ENCODE measurements at regions not wholly inside any gene's neighbourhood (a gene's known extent, or its start where the extent isn't known, plus 50 kb on each side); places are given as distances from the start of the nearest gene placed in this dataset.

GRCh38 chr9:89864257-89864656 lies 259.4 kb downstream of the GADD45G start:
- TF ChIP-seq YY1 (IDR thresholded peaks at IDR 0.05; ENCODE audit: insufficient read depth, insufficient read length) (no peak), SUZ12 (IDR thresholded peaks at IDR 0.05; ENCODE audit: extremely low read depth, insufficient read depth, insufficient read length) (no peak), ZNF274 (IDR thresholded peaks at IDR 0.05; ENCODE audit: low read depth, low read length) (no peak)
